Sigmoid colon (tissue), 4 donors: ENCODE measurements at regions not wholly inside any gene's neighbourhood (a gene's known extent, or its start where the extent isn't known, plus 50 kb on each side); places are given as distances from the start of the nearest gene placed in this dataset.

Experiments used
- EP300 ChIP-seq, 4 donors: sonication (generic); formaldehyde crosslinking; IDR thresholded peaks; one replicate each; pipeline ENCODE4 v1.6.1; 2017; ENCODE audit warnings: antibody characterized with exemption in 4 of 4
- POLR2A ChIP-seq, 2 donors: fragments of 450-650 bp; IDR thresholded peaks; one replicate each; pipeline ENCODE4 v1.6.1; 2016; ENCODE audit warnings: antibody characterized with exemption in 2 of 2, mild to moderate bottlenecking in 2 of 2, moderate library complexity in 2 of 2
- POLR2AphosphoS5 ChIP-seq, 4 donors: sonication (generic); formaldehyde crosslinking; IDR thresholded peaks; one replicate each; pipeline ENCODE4 v1.6.1; 2017; ENCODE audit warnings: antibody characterized with exemption in 4 of 4
- TF ChIP-seq, protein P1 (sequence below), 4 experiments: fragments of 450-650 bp in 3 of 4; fragments of 200-600 bp in 1 of 4; IDR thresholded peaks; one replicate each; pipeline ENCODE4 v1.5.1; 2016 to 2019; ENCODE audit warnings: antibody characterized with exemption in 4 of 4, mild to moderate bottlenecking in 3 of 4, moderate library complexity in 2 of 4

- TF ChIP-seq, protein P1, sequence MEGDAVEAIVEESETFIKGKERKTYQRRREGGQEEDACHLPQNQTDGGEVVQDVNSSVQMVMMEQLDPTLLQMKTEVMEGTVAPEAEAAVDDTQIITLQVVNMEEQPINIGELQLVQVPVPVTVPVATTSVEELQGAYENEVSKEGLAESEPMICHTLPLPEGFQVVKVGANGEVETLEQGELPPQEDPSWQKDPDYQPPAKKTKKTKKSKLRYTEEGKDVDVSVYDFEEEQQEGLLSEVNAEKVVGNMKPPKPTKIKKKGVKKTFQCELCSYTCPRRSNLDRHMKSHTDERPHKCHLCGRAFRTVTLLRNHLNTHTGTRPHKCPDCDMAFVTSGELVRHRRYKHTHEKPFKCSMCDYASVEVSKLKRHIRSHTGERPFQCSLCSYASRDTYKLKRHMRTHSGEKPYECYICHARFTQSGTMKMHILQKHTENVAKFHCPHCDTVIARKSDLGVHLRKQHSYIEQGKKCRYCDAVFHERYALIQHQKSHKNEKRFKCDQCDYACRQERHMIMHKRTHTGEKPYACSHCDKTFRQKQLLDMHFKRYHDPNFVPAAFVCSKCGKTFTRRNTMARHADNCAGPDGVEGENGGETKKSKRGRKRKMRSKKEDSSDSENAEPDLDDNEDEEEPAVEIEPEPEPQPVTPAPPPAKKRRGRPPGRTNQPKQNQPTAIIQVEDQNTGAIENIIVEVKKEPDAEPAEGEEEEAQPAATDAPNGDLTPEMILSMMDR (IDR thresholded peaks at IDR 0.05): no peak
- TF ChIP-seq POLR2A (IDR thresholded peaks at IDR 0.05) (no peak), POLR2AphosphoS5 (IDR thresholded peaks at IDR 0.05) (no peak), EP300 (IDR thresholded peaks at IDR 0.05) (no peak)
Observed at GRCh38 chr2:128812183-128812940, 493.7 kb upstream of the HS6ST1 start.
